GM12878 (cell line): ENCODE measurements at regions not wholly inside any gene's neighbourhood (a gene's known extent, or its start where the extent isn't known, plus 50 kb on each side); places are given as distances from the start of the nearest gene placed in this dataset.

Experiments used
- ATAC-seq: fragments of 200-7000 bp; cut with Tn5 transposase; 3 replicates; pipeline ENCODE4 v1.9.1; 2020; ENCODE audit warnings: mild to moderate bottlenecking, moderate library complexity
- BruUV-seq: library from RNA; stranded (reverse); fragments of 400-500 nt; replicated peaks from 2 replicates; lab custom pipeline; 2021; lab: Mats Ljungman, UMichigan
- CTCF ChIA-PET: fragments of 300-600 bp; sonication (Branson Sonifier 250); formaldehyde crosslinking; extraction: SDS; loops from one replicate; lab custom pipeline; 2021; ENCODE audit warnings: inconsistent platforms; lab: Yijun Ruan, JAX
- POLR2A ChIA-PET: fragments of 350-600 bp; formaldehyde crosslinking; extraction: SDS; loops from one replicate; lab custom pipeline; 2021; ENCODE audit warnings: inconsistent platforms; lab: Charles Lee
- RAD21 ChIA-PET: fragments of 300-600 bp; sonication (Branson Sonifier 250); formaldehyde crosslinking; loops from one replicate; lab custom pipeline; 2023; ENCODE audit warnings: antibody characterized with exemption; ENCODE audit not compliant: unreplicated experiment; lab: Charles Lee
- SMC1A ChIA-PET: fragments of 300-600 bp; sonication (Branson Sonifier 250); formaldehyde crosslinking; loops from one replicate; lab custom pipeline; 2023; ENCODE audit not compliant: unreplicated experiment, uncharacterized antibody; lab: Charles Lee
- DNase-seq: peaks from one replicate; pipeline ENCODE4 v3.0.0-alpha.2; 2011; ENCODE audit warnings: low read depth, low spot score
- FAIRE-seq: peaks from 3 replicates; lab custom pipeline; 2011; peaks lifted over from hg19 to GRCh38; lab: Jason Lieb, UNC
- H2AFZ ChIP-seq: 2 replicates; pipeline ENCODE4 v1.6.0; 2011; ENCODE audit warnings: low read depth, low read length, control low read depth; ENCODE audit not compliant: control insufficient read depth
- H3K27ac ChIP-seq: 2 replicates; pipeline ENCODE4 v1.5.1; 2011; ENCODE audit warnings: control low read depth; ENCODE audit not compliant: control insufficient read depth, insufficient read depth
- H3K27me3 ChIP-seq, 2 experiments: replicated peaks in 1 of 2; 2 replicates each; pipeline versions ENCODE4 v1.6.0 to v1.6.1; 2011; ENCODE audit warnings: low read length in 1 of 2; ENCODE audit not compliant: control insufficient read depth in 2 of 2, insufficient read depth in 2 of 2
- H3K36me3 ChIP-seq, 2 experiments: 2 replicates each; pipeline ENCODE4 v1.5.1; 2011; ENCODE audit warnings: low read length in 1 of 2; ENCODE audit not compliant: control insufficient read depth in 2 of 2, insufficient read depth in 2 of 2
- H3K4me1 ChIP-seq: 2 replicates; pipeline ENCODE4 v1.6.1; 2011; ENCODE audit warnings: mild to moderate bottlenecking, low read length, moderate library complexity, mixed read lengths; ENCODE audit not compliant: control insufficient read depth, insufficient read depth
- H3K4me2 ChIP-seq: 2 replicates; pipeline ENCODE4 v1.6.0; 2011; ENCODE audit warnings: control low read depth; ENCODE audit not compliant: control insufficient read depth, insufficient read depth
- H3K4me3 ChIP-seq: fragments of 200-600 bp; sonication (generic); 2 replicates; pipeline ENCODE4 v1.5.1; 2016
- H3K79me2 ChIP-seq: 2 replicates; pipeline ENCODE4 v1.6.0; 2011; ENCODE audit warnings: low read length; ENCODE audit not compliant: control insufficient read depth, insufficient read depth
- H3K9ac ChIP-seq: 2 replicates; pipeline ENCODE4 v1.8.0; 2011; ENCODE audit warnings: low read length, control low read depth, mixed read lengths; ENCODE audit not compliant: control insufficient read depth, insufficient read depth
- H3K9me3 ChIP-seq: replicated peaks from 3 replicates; pipeline ENCODE4 v1.5.1; 2011; ENCODE audit warnings: mild to moderate bottlenecking, low read length; ENCODE audit not compliant: control insufficient read depth, insufficient read depth
- H4K20me1 ChIP-seq: 2 replicates; pipeline ENCODE4 v1.6.0; 2011; ENCODE audit not compliant: control insufficient read depth, insufficient read depth
- ASH2L ChIP-seq: fragments of 300-600, 200-600 bp; sonication (generic); IDR thresholded peaks from 2 replicates; pipeline ENCODE4 v1.6.1; 2017; ENCODE audit warnings: low read depth, mild to moderate bottlenecking, borderline replicate concordance
- BCL11A ChIP-seq: IDR thresholded peaks from 2 replicates; pipeline ENCODE4 v1.6.1; 2011; ENCODE audit warnings: low read depth, low read length
- CREM ChIP-seq: IDR thresholded peaks from 2 replicates; pipeline ENCODE4 v1.6.1; 2014; ENCODE audit warnings: antibody characterized with exemption, low read depth
- GATAD2B ChIP-seq: fragments of 450-650 bp; conservative IDR thresholded peaks from 2 replicates; pipeline ENCODE4 v1.6.1; 2017; ENCODE audit warnings: low read depth, mild to moderate bottlenecking, moderate library complexity
- PKNOX1 ChIP-seq: fragments of 450-650 bp; IDR thresholded peaks from 2 replicates; pipeline ENCODE4 v1.6.1; 2016; ENCODE audit warnings: mild to moderate bottlenecking
- PML ChIP-seq: IDR thresholded peaks from 2 replicates; pipeline ENCODE4 v1.6.1; 2012; ENCODE audit warnings: low read length, inconsistent platforms
- RFX5 ChIP-seq: IDR thresholded peaks from 2 replicates; pipeline ENCODE4 v1.6.1; 2011; ENCODE audit warnings: low read depth, low read length, improper control_type of control experiment
- SIN3A ChIP-seq: IDR thresholded peaks from 2 replicates; pipeline ENCODE4 v1.6.1; 2012; ENCODE audit warnings: low read depth, low read length, improper control_type of control experiment
- STAT3 ChIP-seq: IDR thresholded peaks from 2 replicates; pipeline ENCODE4 v1.6.1; 2011; ENCODE audit warnings: low read depth, low read length, improper control_type of control experiment
- TAF1 ChIP-seq: IDR thresholded peaks from 2 replicates; pipeline ENCODE4 v1.6.1; 2011; ENCODE audit warnings: mild to moderate bottlenecking, low read depth, low read length, borderline replicate concordance
- WRNIP1 ChIP-seq: IDR thresholded peaks from 2 replicates; pipeline ENCODE4 v1.6.1; 2011; ENCODE audit warnings: low read depth, low read length, improper control_type of control experiment, borderline replicate concordance
- YY1 ChIP-seq: IDR thresholded peaks from 2 replicates; pipeline ENCODE4 v1.6.1; 2011; ENCODE audit warnings: low read depth, mild to moderate bottlenecking, low read length
- ZBTB4 ChIP-seq: fragments of 450-650 bp; formaldehyde crosslinking; IDR thresholded peaks from 2 replicates; pipeline ENCODE4 v1.4.0; 2022; ENCODE audit warnings: mild to moderate bottlenecking, moderate library complexity
- ZNF217 ChIP-seq: fragments of 450-650 bp; IDR thresholded peaks from 2 replicates; pipeline ENCODE4 v1.6.1; 2017; ENCODE audit warnings: antibody characterized with exemption, mild to moderate bottlenecking
- ZNF384 ChIP-seq: IDR thresholded peaks from 2 replicates; pipeline ENCODE4 v1.6.1; 2012; ENCODE audit warnings: low read depth, mild to moderate bottlenecking, low read length, improper control_type of control experiment, borderline replicate concordance
- ZZZ3 ChIP-seq: IDR thresholded peaks from 2 replicates; pipeline ENCODE4 v1.6.1; 2011; ENCODE audit warnings: low read depth; ENCODE audit not compliant: control insufficient read depth, insufficient read length
- WGBS: methylation state at CpG from one replicate; pipeline ENCODE4 v1.1.6; 2016; ENCODE audit warnings: low lambda C conversion rate; ENCODE audit not compliant: insufficient replicate concordance, insufficient coverage; ENCODE audit errors: missing lambda C conversion rate; 5-methylcytosine and 5-hydroxymethylcytosine counted together
- in situ Hi-C: fragments of 300-500 bp; cut with MboI; formaldehyde crosslinking; loops from 9 replicates; pipeline ENCODE4 v1.14.3; 2018; ENCODE audit warnings: mixed read lengths
- intact Hi-C: fragments of 100-400 bp; cut with micrococcal nuclease; formaldehyde crosslinking; loops from one replicate; pipeline ENCODE4 v1.14.2; 2022; ENCODE audit not compliant: unreplicated experiment

- ATAC-seq: no peak
- intact Hi-C loops (no loop called here), in situ Hi-C loops (no loop called here)
- TF ChIP-seq RFX5: no peak
- TF ChIP-seq ZNF217: no peak
- no peak for TF ChIP-seq ZBTB4 (CRISPR knock-in tag)
- no peak for TF ChIP-seq BCL11A
- no peak for TF ChIP-seq WRNIP1
- no peak for TF ChIP-seq ZZZ3
- no peak for TF ChIP-seq TAF1
- TF ChIP-seq PML: no peak
- no peak for TF ChIP-seq STAT3
- TF ChIP-seq SIN3A: no peak
- TF ChIP-seq CREM: no peak
- TF ChIP-seq ZNF384: no peak
- no peak for TF ChIP-seq GATAD2B
- TF ChIP-seq PKNOX1: no peak
- no peak for TF ChIP-seq YY1
- TF ChIP-seq ASH2L: no peak
- SMC1A ChIA-PET: no interaction called here
- Histone ChIP-seq H3K27me3 (no peaks in the 10 kb centered on the region), H3K9ac (no peak overlapping the region), H2AFZ (no peak overlapping the region), H4K20me1 (no peaks in the 10 kb centered on the region), H3K79me2 (no peaks in the 10 kb centered on the region), H3K4me2 (no peak overlapping the region), H3K4me1 (no peaks in the 10 kb centered on the region), H3K4me3 (no peak overlapping the region), H3K27ac (no peak overlapping the region), H3K9me3 (no peaks in the 10 kb centered on the region; the same call in 2 of the 3 replicates), H3K36me3 (no peaks in the 10 kb centered on the region)
- no peak for FAIRE-seq
- POLR2A ChIA-PET: no interaction called here
- RAD21 ChIA-PET: no interaction called here
- no peak for DNase-seq
- WGBS: 34% methylated on average over 12 of the region's 12 CpGs
- no TSS peak for BruUV-seq
- CTCF ChIA-PET: no interaction called here
These were observed 122.4 kb upstream of the OPCML start for GRCh38 chr11:133654630-133655212.
